Adrenal gland (tissue), 9 donors: ENCODE measurements at regions not wholly inside any gene's neighbourhood (a gene's known extent, or its start where the extent isn't known, plus 50 kb on each side); places are given as distances from the start of the nearest gene placed in this dataset.

Source experiments
- DNase-seq, 7 donors: peaks; one replicate each; pipeline ENCODE4 v3.0.0-alpha.2; 2019 to 2020
- H3K27ac ChIP-seq, 5 donors: fragments of 200-600 bp; sonication (generic) in 4 of 5; 1 replicate in 3 of 5; 2 replicates in 2 of 5; pipeline versions ENCODE4 v1.5.1 to v1.8.0; 2016 to 2020; ENCODE audit warnings: mild to moderate bottlenecking in 1 of 5
- H3K27me3 ChIP-seq: fragments of 200-600 bp; 2 replicates; pipeline ENCODE4 v1.8.0; 2021
- H3K36me3 ChIP-seq, 2 donors: fragments of 200-600 bp; replicated peaks in 1 of 2; 1 replicate in 1 of 2; 2 replicates in 1 of 2; pipeline versions ENCODE4 v1.5.1 to v1.8.0; 2018 to 2022
- H3K4me1 ChIP-seq, 2 donors: fragments of 200-600 bp; replicated peaks in 1 of 2; 1 replicate in 1 of 2; 2 replicates in 1 of 2; pipeline versions ENCODE4 v1.5.1 to v1.8.0; 2018 to 2021
- H3K4me3 ChIP-seq, 4 donors: fragments of 200-600 bp; sonication (generic) in 3 of 4; one replicate each; pipeline ENCODE4 v1.5.1; 2016 to 2018
- H3K9me3 ChIP-seq, 3 donors: fragments of 200-600 bp; sonication (generic) in 1 of 3; replicated peaks in 1 of 3; 1 replicate in 2 of 3; 2 replicates in 1 of 3; pipeline versions ENCODE4 v1.5.1 to v1.8.0; 2016 to 2021
- POLR2A ChIP-seq, 2 donors: fragments of 450-650 bp; IDR thresholded peaks; one replicate each; pipeline ENCODE4 v1.6.1; 2017; ENCODE audit warnings: antibody characterized with exemption in 2 of 2, mild to moderate bottlenecking in 2 of 2, moderate library complexity in 1 of 2
- WGBS, 4 donors: extraction: QIAGEN DNeasy Blood & Tissue Kit in 2 of 4; methylation state at CpG; one replicate each; pipeline versions ENCODE4 v1.1.5 to v1.1.7; 2013 to 2017; 5-methylcytosine and 5-hydroxymethylcytosine counted together
- intact Hi-C, 2 donors: fragments of 100-400 bp; cut with DNase I; formaldehyde crosslinking; loops; one replicate each; pipeline versions ENCODE4 v1.14.1 to v1.15.0; 2022 to 2023
- TF ChIP-seq, protein P1 (sequence below), 6 experiments: fragments of 450-650 bp in 4 of 6; fragments of 200-600 bp in 2 of 6; sonication (generic) in 1 of 6; IDR thresholded peaks; 1 replicate in 5 of 6; 2 replicates in 1 of 6; pipeline versions ENCODE4 v1.5.1 to v1.8.0; 2016 to 2021; ENCODE audit warnings: antibody characterized with exemption in 6 of 6, mild to moderate bottlenecking in 2 of 6, moderate library complexity in 1 of 6
- donor health status: healthy with polysubstance abuse.
- donor health status: Bipolar disorder and iron deficiency.
- donor health status: DM: yes; HTN: yes; CAD: no.
- donor health status: DM: no; HTN: no; CAD: no.
- donor health status: DM: no; HTN: no; CAD: no.

GRCh38 chr20:62553838-62554161 lies 78.0 kb upstream of the GATA5 start:
- peaks cover 64% of the 10 kb centered on the region for H3K27me3 ChIP-seq
- no peaks in the 10 kb centered on the region for H3K9me3 ChIP-seq
- intact Hi-C loops: no loop called here
- H3K4me3 ChIP-seq: no peak overlapping the region
- no peaks in the 10 kb centered on the region for H3K36me3 ChIP-seq
- H3K4me1 ChIP-seq: peaks cover 0 to 3% of the 10 kb centered on the region in 2 donors
- DNase-seq: no peak
- H3K27ac ChIP-seq: no peak overlapping the region
- WGBS, 4 donors: 20 to 59% (median 58%) methylated on average over 1 to 7 of the region's 7 CpGs
- TF ChIP-seq, protein P1, sequence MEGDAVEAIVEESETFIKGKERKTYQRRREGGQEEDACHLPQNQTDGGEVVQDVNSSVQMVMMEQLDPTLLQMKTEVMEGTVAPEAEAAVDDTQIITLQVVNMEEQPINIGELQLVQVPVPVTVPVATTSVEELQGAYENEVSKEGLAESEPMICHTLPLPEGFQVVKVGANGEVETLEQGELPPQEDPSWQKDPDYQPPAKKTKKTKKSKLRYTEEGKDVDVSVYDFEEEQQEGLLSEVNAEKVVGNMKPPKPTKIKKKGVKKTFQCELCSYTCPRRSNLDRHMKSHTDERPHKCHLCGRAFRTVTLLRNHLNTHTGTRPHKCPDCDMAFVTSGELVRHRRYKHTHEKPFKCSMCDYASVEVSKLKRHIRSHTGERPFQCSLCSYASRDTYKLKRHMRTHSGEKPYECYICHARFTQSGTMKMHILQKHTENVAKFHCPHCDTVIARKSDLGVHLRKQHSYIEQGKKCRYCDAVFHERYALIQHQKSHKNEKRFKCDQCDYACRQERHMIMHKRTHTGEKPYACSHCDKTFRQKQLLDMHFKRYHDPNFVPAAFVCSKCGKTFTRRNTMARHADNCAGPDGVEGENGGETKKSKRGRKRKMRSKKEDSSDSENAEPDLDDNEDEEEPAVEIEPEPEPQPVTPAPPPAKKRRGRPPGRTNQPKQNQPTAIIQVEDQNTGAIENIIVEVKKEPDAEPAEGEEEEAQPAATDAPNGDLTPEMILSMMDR (IDR thresholded peaks at IDR 0.05): no peak
- no peak for TF ChIP-seq POLR2A (IDR thresholded peaks at IDR 0.05)

DNA sequence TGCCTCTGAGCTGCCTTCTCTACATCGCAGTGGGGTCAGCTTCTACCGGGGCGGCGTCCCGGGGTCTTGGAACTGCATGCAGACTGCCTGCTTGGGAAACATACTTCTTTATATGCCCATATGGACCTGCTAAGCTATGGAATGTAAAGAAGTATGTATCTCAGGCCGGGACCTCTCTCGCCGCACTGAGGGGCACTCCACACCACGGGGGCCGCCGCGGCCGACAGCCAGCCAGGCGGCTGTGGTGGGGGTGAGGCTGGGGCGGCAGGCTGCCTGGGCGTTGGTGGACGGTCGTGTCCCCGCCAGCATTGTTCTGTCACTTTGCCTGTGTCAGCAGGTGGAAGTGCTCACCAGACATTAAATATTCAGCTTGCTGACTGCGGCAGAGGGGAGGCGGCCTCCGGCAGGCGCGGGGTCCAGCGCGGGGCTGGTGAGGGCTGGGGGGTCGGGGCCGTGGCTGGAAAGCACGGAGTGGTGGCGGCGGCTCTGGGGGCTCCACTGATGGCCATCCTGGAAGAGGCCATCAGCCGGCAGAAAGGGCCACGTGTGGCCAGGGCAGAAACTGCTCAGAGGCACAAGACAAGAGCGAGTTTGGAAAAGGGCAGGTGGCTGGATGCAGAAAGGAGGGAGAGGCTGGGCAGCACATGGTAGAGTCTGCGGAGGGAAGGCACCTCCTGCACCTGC lies 78.6 kb upstream of the GATA5 start:
- intact Hi-C loops: no loop called here
- H3K9me3 ChIP-seq: no peaks in the 10 kb centered on the region
- no peak overlapping the region for H3K4me3 ChIP-seq
- WGBS, 4 donors: 62 to 71% (median 67%) methylated on average over 16 to 35 of the region's 35 CpGs
- peaks cover 62% of the 10 kb centered on the region for H3K27me3 ChIP-seq
- no peak for TF ChIP-seq POLR2A (IDR thresholded peaks at IDR 0.05)
- peaks cover 0 to 3% of the 10 kb centered on the region in 2 donors for H3K4me1 ChIP-seq
- DNase-seq: no peak
- H3K36me3 ChIP-seq: no peaks in the 10 kb centered on the region
- no peak overlapping the region for H3K27ac ChIP-seq

DNA sequence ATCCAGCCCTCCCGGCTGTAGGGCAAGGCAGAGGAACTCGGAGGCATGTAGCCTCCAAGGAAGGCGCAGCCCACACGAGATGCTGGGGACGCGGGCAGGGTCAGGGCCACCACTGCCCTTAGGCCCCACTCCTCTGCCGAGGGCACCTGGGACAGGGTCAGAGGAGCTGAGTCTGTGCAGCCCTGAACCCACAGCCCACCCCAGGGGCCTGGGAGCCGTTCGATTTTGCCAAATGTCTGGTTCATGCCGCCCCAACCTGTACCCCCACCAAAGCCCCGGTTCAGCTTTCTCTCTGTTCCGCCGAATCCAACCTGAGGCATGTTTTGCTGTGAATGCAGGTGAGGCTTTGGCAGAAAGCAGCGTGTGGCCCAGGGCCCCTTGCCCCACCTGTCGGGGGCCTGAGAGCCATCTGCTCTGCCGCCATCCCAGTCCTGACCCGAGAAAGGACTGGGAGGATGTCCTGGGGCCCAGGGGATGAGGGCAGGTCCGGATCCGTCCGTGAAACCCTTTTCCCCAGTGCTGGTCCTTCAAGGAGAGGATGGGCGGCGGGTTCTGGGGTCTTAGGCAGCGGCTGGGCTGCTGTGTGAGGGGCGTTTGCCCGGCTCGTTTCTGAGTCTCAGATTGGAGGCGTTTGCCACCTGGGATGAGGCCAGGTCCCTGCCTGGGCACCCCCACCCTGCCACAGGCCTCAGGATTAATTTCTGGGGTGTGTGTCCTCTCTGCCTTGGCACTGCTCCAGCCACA lies 79.3 kb upstream of the GATA5 start:
- no peak for DNase-seq
- no peak overlapping the region for H3K27ac ChIP-seq
- TF ChIP-seq, protein P1 (IDR thresholded peaks at IDR 0.05): no peak
- no peak for TF ChIP-seq POLR2A (IDR thresholded peaks at IDR 0.05)
- H3K4me3 ChIP-seq: no peak overlapping the region
- H3K36me3 ChIP-seq: no peaks in the 10 kb centered on the region
- peaks cover 60% of the 10 kb centered on the region for H3K27me3 ChIP-seq
- intact Hi-C loops: no loop called here
- H3K9me3 ChIP-seq: no peaks in the 10 kb centered on the region
- WGBS, 4 donors: 72 to 80% (median 76%) methylated on average over 21 to 27 of the region's 27 CpGs
- H3K4me1 ChIP-seq: peaks cover 0 to 3% of the 10 kb centered on the region in 2 donors

- Histone ChIP-seq H3K9me3 (no peaks in the 10 kb centered on the region), H3K36me3 (no peaks in the 10 kb centered on the region), H3K4me1 (peaks cover 0 to 3% of the 10 kb centered on the region in 2 donors), H3K27me3 (peaks cover 57% of the 10 kb centered on the region), H3K27ac (no peak overlapping the region), H3K4me3 (no peak overlapping the region)
- intact Hi-C loops: no loop called here
- DNase-seq: no peak
- TF ChIP-seq, protein P1 (IDR thresholded peaks at IDR 0.05): no peak
- TF ChIP-seq POLR2A (IDR thresholded peaks at IDR 0.05): no peak
- 62 to 74% (median 71%) methylated on average over 16 to 29 of the region's 29 CpGs for WGBS, 4 donors
Observed at GRCh38 chr20:62555642-62556420, 80.0 kb upstream of the GATA5 start.
